Cerebellar cortex (tissue), 1 donor: ENCODE measurements at regions not wholly inside any gene's neighbourhood (a gene's known extent, or its start where the extent isn't known, plus 50 kb on each side); places are given as distances from the start of the nearest gene placed in this dataset.

Experiments used
- DNase-seq: peaks from one replicate; pipeline ENCODE4 v3.0.0-alpha.2; 2015; ENCODE audit warnings: low spot score

GRCh38 chr2:125070726-125071505 lies 1045.8 kb downstream of the CNTNAP5 start:
- DNase-seq: no peak

- DNase-seq: no peak
These were observed 1048.4 kb downstream of the CNTNAP5 start for GRCh38 chr2:125073440-125073839.

GRCh38 chr2:125085904-125086303 lies 1060.8 kb downstream of the CNTNAP5 start:
- DNase-seq: no peak

DNA sequence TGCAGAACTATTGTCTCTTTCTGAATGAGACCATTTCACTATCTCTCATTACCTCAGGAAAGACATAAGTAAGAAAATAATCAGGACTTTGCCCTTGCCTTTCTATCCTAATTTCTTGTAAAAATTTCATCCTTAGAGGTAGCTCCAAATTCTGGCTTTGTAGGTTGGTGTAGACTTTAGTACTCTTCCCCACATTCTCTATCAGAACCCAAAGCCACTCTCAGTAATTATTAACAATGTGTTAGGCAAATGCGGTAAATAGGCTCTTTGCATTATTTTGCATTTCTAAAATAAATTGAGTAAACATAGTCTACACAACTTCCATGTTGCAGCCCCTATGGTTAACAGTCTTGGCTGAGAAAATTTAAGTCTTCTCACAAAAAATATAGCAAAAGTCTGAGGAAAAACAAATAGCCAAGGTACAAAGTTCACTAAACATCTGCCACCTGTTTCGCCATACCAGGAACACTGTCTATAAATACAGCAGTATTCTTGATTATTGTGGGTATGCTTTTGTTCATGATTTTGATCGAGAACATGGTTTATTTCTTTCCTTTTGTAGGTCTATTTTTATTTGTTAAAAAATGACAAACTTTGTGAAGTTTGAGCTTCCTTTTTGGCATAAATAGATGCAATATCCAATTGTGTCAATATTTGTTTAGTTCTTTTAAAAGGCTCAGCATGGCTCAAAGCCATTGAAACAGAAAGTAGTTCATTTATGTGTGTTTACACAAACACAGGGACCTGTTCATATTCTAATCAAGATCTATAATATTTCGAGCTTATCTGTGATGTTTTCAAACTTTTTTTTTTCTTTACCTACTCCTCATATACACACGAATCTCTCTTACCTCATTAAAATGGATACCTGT lies 1061.5 kb downstream of the CNTNAP5 start:
- DNase-seq: no peak

- no peak for DNase-seq
These were observed 1067.4 kb downstream of the CNTNAP5 start for GRCh38 chr2:125092276-125093009.

DNA sequence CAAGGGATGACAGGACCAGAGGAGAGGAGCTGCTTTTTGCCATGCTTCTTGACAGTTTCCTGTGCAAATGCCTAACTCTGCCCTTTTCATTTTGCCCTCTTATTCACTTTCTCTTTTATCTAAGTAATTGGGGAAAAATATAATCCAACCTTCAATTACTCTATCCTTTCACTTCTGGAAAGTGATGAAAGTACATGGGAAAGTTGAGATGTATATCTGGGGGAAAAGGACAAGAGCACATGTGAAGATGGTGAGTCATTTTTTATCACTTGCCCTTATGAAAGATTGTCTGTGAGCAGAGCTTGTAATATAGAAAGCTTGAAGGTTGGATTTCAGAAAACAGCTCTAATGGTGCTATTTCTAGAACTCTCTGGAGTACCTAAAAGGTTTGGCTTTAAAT lies 1070.7 kb downstream of the CNTNAP5 start:
- DNase-seq: no peak

DNA sequence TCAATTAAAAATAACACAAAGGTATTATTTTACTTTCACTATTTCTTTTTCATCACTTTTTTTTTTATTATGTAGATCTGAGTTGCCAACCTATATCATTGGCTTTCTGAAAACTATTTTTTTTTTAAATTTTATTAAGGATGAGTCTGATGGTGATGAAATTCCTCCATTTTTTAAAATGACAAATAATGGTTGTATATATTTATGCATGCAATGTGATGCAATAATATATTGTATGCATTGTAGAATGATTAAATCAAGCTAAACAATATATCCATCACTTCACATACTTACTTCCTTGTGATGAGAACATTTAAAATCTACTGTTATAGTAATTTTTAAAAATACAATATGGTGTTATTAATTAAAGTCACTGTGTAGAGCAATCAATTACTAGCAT lies 1081.6 kb downstream of the CNTNAP5 start:
- no peak for DNase-seq

GRCh38 chr2:125107446-125107845 lies 1082.4 kb downstream of the CNTNAP5 start:
- no peak for DNase-seq

DNA sequence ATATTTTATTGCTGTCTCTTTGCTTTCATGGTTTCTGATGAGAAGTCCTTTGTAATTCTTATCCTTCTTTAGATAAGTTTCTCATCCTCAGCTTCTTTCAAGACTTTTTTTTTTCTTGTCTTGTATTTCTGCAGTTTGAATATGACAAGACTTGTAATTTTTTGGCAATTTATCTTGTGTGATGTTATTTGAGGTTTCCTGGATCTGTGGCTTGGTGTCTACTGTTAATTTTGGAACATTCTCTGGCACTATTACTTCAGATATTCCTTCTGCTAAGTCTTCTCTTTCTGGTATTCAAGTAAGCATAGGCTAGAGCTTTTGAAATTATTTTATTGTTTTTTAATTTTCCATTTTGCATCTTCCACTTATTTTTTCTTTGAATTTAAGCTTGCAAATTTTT lies 1083.2 kb downstream of the CNTNAP5 start:
- no peak for DNase-seq

DNA sequence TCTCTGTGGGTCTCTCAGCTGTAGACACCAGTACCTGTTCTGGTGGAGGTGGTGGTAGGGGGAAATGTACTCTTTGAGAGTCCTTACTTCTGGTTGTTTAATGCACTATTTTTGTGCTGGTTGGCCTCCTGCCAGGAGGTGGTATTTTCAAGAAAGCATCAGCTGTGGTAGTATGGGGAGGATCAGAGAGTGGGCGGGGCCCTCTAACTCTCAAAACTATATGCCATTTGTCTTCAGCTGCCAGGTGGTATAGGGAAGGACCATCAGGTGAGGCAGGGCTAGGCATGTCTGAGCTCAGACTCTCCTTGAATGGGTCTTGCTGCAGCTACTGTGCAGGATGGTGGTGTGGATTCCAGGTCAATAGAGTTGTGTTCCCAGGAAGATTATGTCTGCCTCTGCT lies 1100.8 kb downstream of the CNTNAP5 start:
- no peak for DNase-seq

DNA sequence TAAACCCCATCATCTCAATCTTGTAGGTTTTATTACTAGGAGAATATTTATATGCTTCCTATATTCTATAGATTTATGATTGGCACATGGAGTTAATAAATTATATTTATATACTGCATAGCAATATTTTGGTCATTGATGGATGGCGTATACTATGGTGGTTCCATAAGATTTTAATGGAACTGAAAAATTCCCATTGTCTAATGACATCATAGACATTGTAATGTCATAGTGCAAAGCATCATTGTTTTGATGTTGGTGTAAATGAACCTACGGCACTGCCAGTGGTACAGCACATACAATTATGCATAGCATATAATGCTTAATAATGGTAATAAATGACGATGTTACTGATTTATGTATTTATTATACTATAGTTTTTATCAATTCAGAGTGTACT lies 1135.9 kb downstream of the CNTNAP5 start:
- no peak for DNase-seq

DNA sequence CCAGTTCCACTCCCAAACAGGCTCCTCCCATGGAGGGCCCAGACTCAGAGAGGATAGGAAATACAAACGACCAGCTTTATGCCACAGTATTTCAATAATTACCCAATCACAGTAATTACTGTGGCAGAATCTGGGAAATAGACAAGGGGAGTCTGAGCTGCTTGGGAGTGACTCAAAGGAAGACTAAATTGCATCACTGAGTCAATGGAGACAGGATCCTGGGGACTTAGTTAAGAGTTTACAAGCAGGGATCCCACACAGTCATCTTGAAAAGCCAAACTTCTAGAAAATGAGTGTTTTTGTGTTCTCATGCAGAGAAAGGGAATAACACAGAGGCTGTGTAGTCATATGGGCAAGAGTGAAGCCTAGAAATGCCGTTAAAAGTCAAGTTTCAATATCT lies 1142.1 kb downstream of the CNTNAP5 start:
- DNase-seq: no peak

GRCh38 chr2:125167820-125168219 lies 1142.7 kb downstream of the CNTNAP5 start:
- DNase-seq: no peak

- DNase-seq: no peak
These were observed 1143.4 kb downstream of the CNTNAP5 start for GRCh38 chr2:125168442-125168841.

GRCh38 chr2:125169022-125169763 lies 1144.1 kb downstream of the CNTNAP5 start:
- DNase-seq: no peak

GRCh38 chr2:125169764-125170146 lies 1144.7 kb downstream of the CNTNAP5 start:
- no peak for DNase-seq

- no peak for DNase-seq
These were observed 1147.1 kb downstream of the CNTNAP5 start for GRCh38 chr2:125172181-125172580.

DNA sequence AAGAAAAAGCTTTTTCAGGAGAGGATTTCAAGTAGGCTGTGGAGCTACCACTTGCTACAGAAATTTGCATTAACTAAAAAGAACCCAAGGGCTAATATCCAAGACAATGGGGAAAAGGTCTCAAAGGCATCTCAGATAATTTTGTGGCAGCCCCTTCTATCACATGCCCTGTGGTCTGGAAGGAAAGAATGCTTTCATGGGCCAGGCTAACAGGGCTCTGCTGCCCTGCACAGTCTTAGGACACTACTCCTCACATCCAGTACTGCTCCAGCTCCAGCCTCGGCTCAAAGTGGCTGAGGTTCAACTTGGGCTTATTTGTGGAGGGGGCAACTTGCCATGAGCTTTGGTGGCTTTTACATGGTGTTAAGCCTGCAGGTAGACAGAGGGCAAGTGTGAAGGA lies 1150.3 kb downstream of the CNTNAP5 start:
- no peak for DNase-seq

- no peak for DNase-seq
These were observed 1160.7 kb downstream of the CNTNAP5 start for GRCh38 chr2:125185691-125186270.

GRCh38 chr2:125207431-125207830 lies 1182.3 kb downstream of the CNTNAP5 start:
- no peak for DNase-seq

DNA sequence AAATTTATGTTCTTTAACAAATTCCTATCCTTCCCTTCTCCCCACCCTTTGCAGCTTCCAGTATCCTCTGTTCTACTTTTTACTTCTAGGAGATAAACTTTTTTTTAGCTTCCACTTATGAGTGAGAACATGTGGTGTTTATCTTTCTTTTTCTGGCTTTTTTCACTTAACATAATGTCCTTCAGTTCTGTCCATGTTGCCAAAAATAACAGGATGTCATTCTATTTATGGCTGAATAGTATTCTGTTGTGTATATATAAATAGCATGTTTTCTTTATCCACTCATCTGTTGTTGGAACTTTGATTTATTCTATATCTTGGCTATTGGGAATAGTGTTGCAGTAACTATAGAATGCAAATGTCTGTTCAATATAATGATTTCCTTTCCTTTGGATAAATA lies 1191.2 kb downstream of the CNTNAP5 start:
- DNase-seq: no peak

- DNase-seq: no peak
These were observed 1199.1 kb downstream of the CNTNAP5 start for GRCh38 chr2:125224188-125224587.
